RKO (cell line): ENCODE measurements at regions not wholly inside any gene's neighbourhood (a gene's known extent, or its start where the extent isn't known, plus 50 kb on each side); places are given as distances from the start of the nearest gene placed in this dataset.

Experiments used
- DNase-seq: peaks from one replicate; pipeline ENCODE4 v3.0.0-alpha.2; 2016; ENCODE audit warnings: low spot score

GRCh38 chr6:25066593-25066992 lies 130.8 kb upstream of the RIPOR2 start:
- no peak for DNase-seq

- no peak for DNase-seq
Observed at GRCh38 chr6:25068866-25069265, 133.1 kb upstream of the RIPOR2 start.

- DNase-seq = peak; percentile 78
Observed at GRCh38 chr6:25070547-25071366, 135.0 kb upstream of the RIPOR2 start.

GRCh38 chr6:25078141-25078540 lies 142.4 kb upstream of the RIPOR2 start:
- no peak for DNase-seq

- no peak for DNase-seq
Observed at GRCh38 chr6:25083784-25084507, 148.2 kb upstream of the RIPOR2 start.

- DNase-seq = no peak
Observed at GRCh38 chr6:25084508-25084833, 148.7 kb upstream of the RIPOR2 start.

DNA sequence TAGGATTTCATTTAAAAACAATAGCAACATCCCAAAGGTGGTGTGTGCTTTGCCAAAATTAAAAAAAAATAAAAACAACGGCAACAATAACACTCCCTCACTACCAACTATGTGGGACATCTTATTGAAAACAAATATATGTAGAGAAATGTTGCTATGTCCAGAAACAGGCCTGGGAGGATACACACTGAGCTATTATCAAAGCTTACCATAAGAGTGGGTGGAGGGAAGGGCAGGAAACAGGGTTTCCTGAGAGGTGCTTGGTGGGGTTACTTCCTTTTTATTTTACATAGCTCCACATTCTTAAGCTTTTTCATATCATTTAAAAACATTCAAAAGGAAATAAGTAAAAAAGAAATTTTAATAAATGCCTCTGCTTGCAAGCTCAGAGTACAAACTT lies 150.0 kb upstream of the RIPOR2 start:
- DNase-seq = no peak

- no peak for DNase-seq
Observed at GRCh38 chr6:25086500-25087091, 150.8 kb upstream of the RIPOR2 start.

DNA sequence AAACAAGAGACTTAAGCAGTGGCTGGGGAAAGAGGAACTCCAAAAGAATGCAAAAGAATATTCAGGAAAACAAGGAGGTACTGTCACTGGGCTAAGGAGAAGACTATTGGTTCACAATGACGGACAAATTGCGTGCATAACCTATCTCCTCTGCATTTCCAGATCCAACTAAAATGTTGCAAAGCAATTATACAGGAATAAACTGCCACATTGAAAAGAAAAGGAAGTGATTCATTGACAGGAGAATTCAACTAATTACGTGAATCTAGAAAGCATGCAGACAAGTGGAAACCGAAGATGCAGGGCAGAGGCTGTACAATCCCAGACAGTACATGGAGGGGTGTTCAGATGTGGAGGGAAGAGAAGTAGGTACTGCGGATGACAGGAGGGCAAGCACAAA lies 152.8 kb upstream of the RIPOR2 start:
- DNase-seq = no peak

DNA sequence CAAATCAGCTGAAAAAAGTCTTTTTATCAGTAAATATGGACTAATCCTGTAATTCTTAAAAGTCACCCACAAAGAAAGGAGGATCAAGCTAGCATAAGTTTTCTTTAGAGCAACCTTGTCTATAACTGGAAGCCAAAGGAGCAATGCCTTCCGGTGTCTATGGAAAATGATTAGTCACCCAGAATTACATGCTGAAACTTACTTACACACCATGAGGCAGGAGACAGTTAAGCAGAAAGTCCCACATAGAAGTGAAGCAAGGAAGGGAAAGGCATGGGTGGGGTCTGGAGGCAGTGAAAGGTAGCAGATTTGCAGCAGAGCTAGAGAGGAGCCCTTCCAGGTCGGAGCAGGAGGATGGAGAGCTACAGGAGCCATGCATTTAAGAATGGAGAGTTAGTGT lies 153.7 kb upstream of the RIPOR2 start:
- DNase-seq = no peak

DNA sequence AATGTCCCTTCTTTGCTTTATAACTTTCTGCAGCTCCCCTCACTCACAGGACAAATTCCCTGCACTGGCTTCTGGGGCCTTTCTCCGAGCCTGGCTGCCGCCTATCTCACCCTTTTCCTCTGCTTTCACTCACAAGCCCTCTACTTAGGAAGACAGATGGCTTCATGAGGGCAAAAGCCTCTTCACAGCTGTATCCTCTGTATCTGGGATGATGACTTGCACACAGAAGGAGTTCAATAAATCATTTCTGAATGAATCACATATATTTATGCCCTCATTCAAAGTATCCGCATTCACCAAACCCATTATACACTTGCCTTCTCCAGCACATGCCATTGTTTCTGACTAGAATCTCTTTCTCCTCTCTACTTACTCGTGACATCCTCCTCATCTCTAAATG lies 159.0 kb upstream of the RIPOR2 start:
- no peak for DNase-seq

- no peak for DNase-seq
Observed at GRCh38 chr6:25100288-25100687, 164.5 kb upstream of the RIPOR2 start.

GRCh38 chr6:25103603-25104002 lies 167.8 kb upstream of the RIPOR2 start:
- DNase-seq = no peak

DNA sequence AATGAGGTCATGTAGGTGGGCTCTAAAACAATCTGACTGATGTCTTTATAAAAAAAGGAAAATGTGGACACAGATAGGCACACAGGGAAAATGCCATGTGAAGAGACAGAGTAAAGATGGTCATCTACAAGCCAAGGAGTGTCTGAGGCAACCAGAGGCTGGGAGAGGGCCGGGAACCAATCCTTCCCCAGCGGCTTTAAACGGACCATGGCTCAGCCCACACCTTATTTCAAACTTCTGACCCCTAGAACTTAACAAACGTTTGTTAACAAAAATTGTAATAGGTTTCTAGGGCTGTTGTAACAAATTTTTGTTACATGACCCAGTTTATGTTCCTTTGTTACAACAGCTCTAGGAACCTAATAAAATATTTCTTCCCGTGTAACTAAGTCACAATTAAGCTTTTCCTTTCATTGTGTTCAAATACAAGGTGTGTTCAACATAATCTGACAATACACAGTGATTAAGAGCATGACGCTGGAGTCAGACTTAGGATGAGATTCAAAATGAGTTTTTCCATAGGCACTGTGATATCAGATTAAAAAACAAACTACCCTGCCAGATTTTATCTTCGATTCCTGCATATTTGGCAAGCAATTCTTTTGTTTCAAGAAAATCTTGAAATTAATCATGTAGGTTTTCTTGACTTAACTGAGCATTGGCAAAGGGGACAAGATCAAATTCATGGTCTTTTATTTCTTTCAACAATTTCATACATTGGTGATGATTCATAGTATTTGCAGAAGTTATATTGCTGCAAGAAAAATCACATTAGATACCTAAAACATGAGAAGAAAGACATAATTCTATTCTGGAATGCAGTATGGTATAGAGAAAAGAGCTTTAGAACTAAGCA lies 169.5 kb upstream of the RIPOR2 start:
- DNase-seq = no peak

DNA sequence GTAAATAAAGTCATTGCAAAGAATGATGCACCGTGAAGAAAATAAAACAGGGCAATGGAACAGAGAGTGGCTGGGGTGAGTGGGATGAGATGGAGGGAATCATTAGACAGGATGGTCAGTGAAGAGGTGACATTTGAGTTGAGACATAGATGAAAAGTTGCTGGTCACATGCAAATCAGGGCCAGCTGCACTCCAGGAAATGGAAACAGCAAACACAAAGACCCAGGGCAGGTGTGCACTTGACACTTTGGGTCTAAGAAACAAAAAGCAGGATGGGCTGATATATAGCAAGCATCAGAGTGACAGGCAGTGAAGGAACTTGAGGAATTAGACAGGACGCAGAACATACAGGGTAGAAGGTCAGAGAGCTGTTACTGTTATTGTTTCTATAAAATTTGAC lies 171.5 kb upstream of the RIPOR2 start:
- no peak for DNase-seq

DNA sequence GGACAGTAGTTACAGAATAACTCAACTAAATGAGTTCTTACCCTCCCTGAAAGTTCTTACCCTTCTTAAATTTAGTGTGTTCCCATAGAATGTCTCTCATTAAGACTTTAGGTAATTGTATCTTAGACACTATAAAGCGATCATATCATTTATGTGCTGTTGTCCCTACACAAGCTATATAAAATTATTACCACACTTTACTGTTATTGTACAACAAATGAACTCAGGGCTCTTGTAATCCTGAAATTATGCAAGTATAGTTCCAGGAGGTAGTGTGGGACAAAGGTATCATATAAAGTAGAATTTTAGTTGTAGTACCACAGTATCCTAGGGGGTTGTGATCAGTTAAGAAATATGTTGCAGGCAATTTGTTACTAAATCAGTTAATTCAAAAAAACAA lies 167.4 kb upstream of the CARMIL1 start:
- no peak for DNase-seq

DNA sequence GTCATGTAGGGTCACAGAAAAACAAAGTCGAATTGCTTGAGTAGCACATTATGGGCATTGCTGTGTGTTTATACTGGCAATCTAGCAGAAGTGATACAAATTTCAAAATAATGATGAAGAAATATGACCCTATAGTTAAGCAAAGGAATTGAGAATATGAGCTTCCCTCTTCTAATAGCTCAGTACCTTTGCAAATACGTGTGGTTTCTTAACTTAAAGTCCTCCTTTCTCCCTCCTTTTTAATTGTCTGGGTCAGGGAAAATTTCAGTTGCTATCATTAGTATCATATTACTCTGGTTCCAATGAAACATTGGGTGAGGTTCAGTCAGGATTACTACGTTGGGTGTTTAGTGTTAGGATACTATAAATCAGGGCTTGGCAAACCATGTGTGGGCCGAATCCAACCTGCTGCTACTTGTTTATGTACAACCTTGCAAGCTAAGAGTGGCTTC lies 166.8 kb upstream of the CARMIL1 start:
- DNase-seq = no peak

GRCh38 chr6:25113436-25113835 lies 165.7 kb upstream of the CARMIL1 start:
- DNase-seq = no peak

GRCh38 chr6:25118038-25118437 lies 161.1 kb upstream of the CARMIL1 start:
- no peak for DNase-seq

GRCh38 chr6:25121186-25121585 lies 158.0 kb upstream of the CARMIL1 start:
- DNase-seq = no peak

DNA sequence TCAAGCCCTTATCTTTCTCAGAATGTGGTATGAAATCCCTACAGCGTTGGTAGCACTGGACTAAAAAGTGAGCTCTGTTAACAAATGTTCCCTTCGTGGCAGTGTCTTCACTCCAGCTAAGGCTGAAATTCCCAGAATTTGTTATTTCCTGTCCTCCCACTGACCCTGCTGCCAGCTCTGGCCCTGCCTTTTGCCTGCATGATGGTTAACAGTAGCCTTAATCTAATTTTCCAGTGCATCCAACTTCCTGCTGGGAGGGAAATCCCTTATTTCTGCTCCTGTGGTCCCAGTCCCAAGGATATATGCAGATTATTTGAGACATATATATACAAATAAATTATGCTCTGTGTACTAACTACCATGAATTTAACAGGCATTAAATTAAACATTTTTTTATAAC lies 157.2 kb upstream of the CARMIL1 start:
- no peak for DNase-seq

GRCh38 chr6:25122622-25123237 lies 156.4 kb upstream of the CARMIL1 start:
- no peak for DNase-seq
